Mesenchymal stem cell (in vitro differentiated cells and primary cell): ENCODE measurements at regions not wholly inside any gene's neighbourhood (a gene's known extent, or its start where the extent isn't known, plus 50 kb on each side); places are given as distances from the start of the nearest gene placed in this dataset.

Experiments used
- DNase-seq: peaks from one replicate; pipeline ENCODE4 v3.0.0-alpha.2; 2013
- H2AFZ ChIP-seq: one replicate; pipeline ENCODE4 v1.6.1; 2013; ENCODE audit warnings: low read depth, mild to moderate bottlenecking, control low read depth, inconsistent platforms, low read length, moderate library complexity
- H2AK5ac ChIP-seq: 2 replicates; pipeline ENCODE4 v1.6.1; 2013; ENCODE audit warnings: low read length, moderate library complexity, mild to moderate bottlenecking, inconsistent platforms; ENCODE audit not compliant: severe bottlenecking
- H2BK120ac ChIP-seq: one replicate; pipeline ENCODE4 v1.6.1; 2013; ENCODE audit warnings: low read depth, mild to moderate bottlenecking, inconsistent platforms, low read length, moderate library complexity
- H2BK12ac ChIP-seq, 2 experiments: one replicate each; pipeline ENCODE4 v1.6.1; 2013; ENCODE audit warnings: inconsistent platforms in 2 of 2, low read length in 2 of 2, mild to moderate bottlenecking in 2 of 2, moderate library complexity in 2 of 2, control low read depth in 1 of 2
- H2BK15ac ChIP-seq: one replicate; pipeline ENCODE4 v1.6.1; 2013; ENCODE audit warnings: mild to moderate bottlenecking, low read depth, inconsistent platforms; ENCODE audit not compliant: poor library complexity, severe bottlenecking
- H2BK5ac ChIP-seq: 2 replicates; pipeline ENCODE4 v1.6.1; 2013; ENCODE audit warnings: low read depth, mild to moderate bottlenecking, low read length, control low read depth, inconsistent platforms; ENCODE audit not compliant: poor library complexity, severe bottlenecking
- H3K14ac ChIP-seq, 2 experiments: one replicate each; pipeline ENCODE4 v1.6.1; 2013; ENCODE audit warnings: inconsistent platforms in 2 of 2, low read length in 2 of 2, control low read depth in 1 of 2, mild to moderate bottlenecking in 1 of 2, moderate library complexity in 1 of 2
- H3K18ac ChIP-seq, 2 experiments: one replicate each; pipeline ENCODE4 v1.6.1; 2013; ENCODE audit warnings: inconsistent platforms in 2 of 2, low read length in 2 of 2, control low read depth in 1 of 2, low read depth in 1 of 2, mild to moderate bottlenecking in 1 of 2
- H3K23ac ChIP-seq, 2 experiments: one replicate each; pipeline ENCODE4 v1.6.1; 2013; ENCODE audit warnings: inconsistent platforms in 2 of 2, low read length in 2 of 2, mild to moderate bottlenecking in 2 of 2, moderate library complexity in 2 of 2, control low read depth in 1 of 2
- H3K27ac ChIP-seq: 2 replicates; pipeline ENCODE4 v1.5.1; 2013; ENCODE audit warnings: mild to moderate bottlenecking, moderate library complexity, low read length, control low read depth, inconsistent platforms; ENCODE audit not compliant: poor library complexity, severe bottlenecking
- H3K27me3 ChIP-seq, 2 experiments: 2 replicates each; pipeline versions ENCODE4 v1.6.1 to v1.7.0; 2013; ENCODE audit warnings: low read length in 2 of 2, mild to moderate bottlenecking in 2 of 2, moderate library complexity in 2 of 2, control low read depth in 1 of 2, inconsistent platforms in 1 of 2; ENCODE audit not compliant: control insufficient read depth in 1 of 2, insufficient read depth in 1 of 2
- H3K36me3 ChIP-seq, 2 experiments: 2 replicates each; pipeline versions ENCODE4 v1.6.1 to v1.7.0; 2013; ENCODE audit warnings: low read length in 2 of 2, control low read depth in 1 of 2, inconsistent platforms in 1 of 2, low read depth in 1 of 2, mild to moderate bottlenecking in 1 of 2; ENCODE audit not compliant: insufficient read depth in 2 of 2, control insufficient read depth in 1 of 2
- H3K4ac ChIP-seq, 2 experiments: one replicate each; pipeline ENCODE4 v1.6.1; 2013; ENCODE audit warnings: inconsistent platforms in 2 of 2, low read length in 2 of 2, mild to moderate bottlenecking in 2 of 2, moderate library complexity in 2 of 2, control low read depth in 1 of 2, low read depth in 1 of 2
- H3K4me1 ChIP-seq: 2 replicates; pipeline ENCODE4 v1.6.1; 2013; ENCODE audit warnings: low read depth, low read length, control low read depth; ENCODE audit not compliant: control insufficient read depth, insufficient read depth
- H3K4me2 ChIP-seq: 2 replicates; pipeline ENCODE4 v1.6.1; 2013; ENCODE audit warnings: low read length, mild to moderate bottlenecking, inconsistent platforms; ENCODE audit not compliant: poor library complexity, severe bottlenecking
- H3K4me3 ChIP-seq, 2 experiments: 2 replicates each; pipeline versions ENCODE4 v1.5.1 to v1.7.0; 2013; ENCODE audit warnings: low read length in 2 of 2, mild to moderate bottlenecking in 2 of 2, control low read depth in 1 of 2, low read depth in 1 of 2; ENCODE audit not compliant: insufficient read depth in 1 of 2
- H3K79me1 ChIP-seq: replicated peaks from 2 replicates; pipeline ENCODE4 v1.6.1; 2013; ENCODE audit warnings: mild to moderate bottlenecking, control low read depth, low read length, inconsistent platforms; ENCODE audit not compliant: poor library complexity, severe bottlenecking
- H3K9ac ChIP-seq: 2 replicates; pipeline ENCODE4 v1.7.0; 2013; ENCODE audit warnings: mild to moderate bottlenecking, low read length, moderate library complexity
- H3K9me3 ChIP-seq: 2 replicates; pipeline ENCODE4 v1.7.0; 2013; ENCODE audit warnings: mild to moderate bottlenecking, low read length; ENCODE audit not compliant: control insufficient read depth
- H4K8ac ChIP-seq: one replicate; pipeline ENCODE4 v1.6.1; 2013; ENCODE audit warnings: inconsistent platforms, mild to moderate bottlenecking, low read length, moderate library complexity
- H4K91ac ChIP-seq: one replicate; pipeline ENCODE4 v1.6.1; 2013; ENCODE audit warnings: mild to moderate bottlenecking, low read length, inconsistent platforms
- WGBS: methylation state at CpG from one replicate; pipeline ENCODE4 v1.1.7; 2013; ENCODE audit warnings: mixed read lengths; 5-methylcytosine and 5-hydroxymethylcytosine counted together

- WGBS = 74% methylated on average over 3 of the region's 5 CpGs
- H3K14ac ChIP-seq = no peak overlapping the region
- no peak overlapping the region for H2AFZ ChIP-seq
- H2AK5ac ChIP-seq = no peak overlapping the region
- H3K27me3 ChIP-seq = no peaks in the 10 kb centered on the region
- no peak overlapping the region for H3K4ac ChIP-seq
- H2BK5ac ChIP-seq = no peak overlapping the region
- H3K4me3 ChIP-seq = no peak overlapping the region
- no peak overlapping the region for H3K27ac ChIP-seq
- H3K79me1 ChIP-seq = no peaks in the 10 kb centered on the region
- H3K9ac ChIP-seq = no peak overlapping the region
- no peak for DNase-seq
- no peaks in the 10 kb centered on the region for H3K9me3 ChIP-seq
- no peak overlapping the region for H3K23ac ChIP-seq
- no peak overlapping the region for H3K18ac ChIP-seq
- H2BK120ac ChIP-seq = no peak overlapping the region
- H2BK15ac ChIP-seq = no peak overlapping the region
- no peaks in the 10 kb centered on the region for H3K36me3 ChIP-seq
- no peak overlapping the region for H2BK12ac ChIP-seq
- H3K4me2 ChIP-seq = no peak overlapping the region
- H4K8ac ChIP-seq = no peak overlapping the region
- no peak overlapping the region for H4K91ac ChIP-seq
- no peaks in the 10 kb centered on the region for H3K4me1 ChIP-seq
Measured at GRCh38 chr4:176896211-176896610, 103.5 kb upstream of the VEGFC start.

- Histone ChIP-seq H2BK12ac (no peak overlapping the region), H3K4me1 (peaks cover 3% of the 10 kb centered on the region)
Measured at GRCh38 chr4:176897226-176897625, 104.5 kb upstream of the VEGFC start.

GRCh38 chr4:176898791-176899190 is 106.1 kb upstream of the VEGFC start:
- no peak overlapping the region for H2BK120ac ChIP-seq

More at GRCh38 chr4:176897226-176897625, 104.5 kb upstream of the VEGFC start:
- H3K79me1 ChIP-seq = no peaks in the 10 kb centered on the region
- H2BK5ac ChIP-seq = no peak overlapping the region
- DNase-seq = no peak
- no peak overlapping the region for H4K91ac ChIP-seq
- H3K27ac ChIP-seq = no peak overlapping the region
- H3K14ac ChIP-seq = no peak overlapping the region
- no peaks in the 10 kb centered on the region for H3K27me3 ChIP-seq
- H4K8ac ChIP-seq = no peak overlapping the region
- no peak overlapping the region for H2BK120ac ChIP-seq
- 30% methylated on average over 2 of the region's 2 CpGs for WGBS
- H2AK5ac ChIP-seq = no peak overlapping the region
- H2BK15ac ChIP-seq = no peak overlapping the region
- H3K23ac ChIP-seq = no peak overlapping the region
- no peak overlapping the region for H3K4me2 ChIP-seq
- H3K4ac ChIP-seq = no peak overlapping the region
- no peaks in the 10 kb centered on the region for H3K36me3 ChIP-seq
- H3K18ac ChIP-seq = no peak overlapping the region
- no peak overlapping the region for H3K4me3 ChIP-seq
- H3K9ac ChIP-seq = no peak overlapping the region
- no peak overlapping the region for H2AFZ ChIP-seq
- H3K9me3 ChIP-seq = no peaks in the 10 kb centered on the region

GRCh38 chr4:176902710-176903323 is 110.1 kb upstream of the VEGFC start:
- Histone ChIP-seq H3K27ac (peak overlapping the region; percentile 94), H2AFZ (no peak overlapping the region), H3K4me1 (peaks cover 3% of the 10 kb centered on the region), H2BK12ac (peak overlapping the region in 1 of 2 experiments; percentile 83), H2BK5ac (peak overlapping the region; percentile 39), H4K8ac (no peak overlapping the region), H3K9me3 (no peaks in the 10 kb centered on the region), H2BK120ac (peak overlapping the region; percentile 8), H3K14ac (no peak overlapping the region), H3K18ac (peak overlapping the region in 1 of 2 experiments; percentile 19), H3K4me2 (peak overlapping the region; percentile 54), H3K36me3 (no peaks in the 10 kb centered on the region), H3K27me3 (no peaks in the 10 kb centered on the region), H2BK15ac (no peak overlapping the region), H3K23ac (no peak overlapping the region), H4K91ac (peak overlapping the region; percentile 61), H3K9ac (peak overlapping the region; percentile 72), H3K4ac (no peak overlapping the region), H3K4me3 (peak overlapping the region in 1 of 2 experiments; percentile 40), H3K79me1 (no peaks in the 10 kb centered on the region), H2AK5ac (peak overlapping the region; percentile 96)
- 4% methylated on average over 4 of the region's 5 CpGs for WGBS
- DNase-seq = peak; percentile 88

More at GRCh38 chr4:176898791-176899190, 106.1 kb upstream of the VEGFC start:
- Histone ChIP-seq H4K91ac (no peak overlapping the region), H2BK12ac (no peak overlapping the region), H2BK5ac (no peak overlapping the region), H4K8ac (no peak overlapping the region), H3K27me3 (no peaks in the 10 kb centered on the region), H3K23ac (no peak overlapping the region), H3K4me3 (no peak overlapping the region), H3K4ac (no peak overlapping the region), H2AFZ (no peak overlapping the region), H2AK5ac (no peak overlapping the region), H3K9ac (no peak overlapping the region), H3K27ac (no peak overlapping the region), H3K79me1 (no peaks in the 10 kb centered on the region), H3K4me2 (no peak overlapping the region), H3K4me1 (peaks cover 3% of the 10 kb centered on the region), H3K14ac (no peak overlapping the region), H3K36me3 (no peaks in the 10 kb centered on the region), H3K18ac (no peak overlapping the region), H3K9me3 (no peaks in the 10 kb centered on the region), H2BK15ac (no peak overlapping the region)
- DNase-seq = no peak
- WGBS = 98% methylated on average over 2 of the region's 2 CpGs
